IPS-NIHi11 (cell line): ENCODE measurements at regions not wholly inside any gene's neighbourhood (a gene's known extent, or its start where the extent isn't known, plus 50 kb on each side); places are given as distances from the start of the nearest gene placed in this dataset.

Source experiments
- DNase-seq: peaks from one replicate; pipeline ENCODE4 v3.0.0; 2012; ENCODE audit warnings: mixed read lengths, low spot score

DNA sequence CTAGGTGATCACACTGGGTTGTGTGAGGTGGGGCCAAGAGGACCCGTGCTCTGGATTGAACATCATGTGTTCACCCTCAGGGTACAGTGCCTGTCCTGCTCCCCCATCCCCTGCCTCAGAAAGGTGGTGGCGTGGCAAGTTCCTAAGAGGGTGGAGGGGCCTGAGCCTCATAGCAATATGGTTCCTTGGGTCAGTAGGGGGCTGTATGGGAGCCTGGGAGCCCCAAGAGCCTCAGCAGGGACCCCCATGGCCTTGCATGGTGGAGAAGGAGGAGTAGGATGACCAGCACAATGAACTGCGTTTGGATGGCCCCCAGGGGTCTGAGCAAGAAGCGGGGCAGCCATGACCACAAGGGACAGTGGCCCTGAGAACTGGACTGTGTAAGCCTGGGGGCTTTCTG, 89.6 kb upstream of the SHB start:
- DNase-seq, result no peak

DNA sequence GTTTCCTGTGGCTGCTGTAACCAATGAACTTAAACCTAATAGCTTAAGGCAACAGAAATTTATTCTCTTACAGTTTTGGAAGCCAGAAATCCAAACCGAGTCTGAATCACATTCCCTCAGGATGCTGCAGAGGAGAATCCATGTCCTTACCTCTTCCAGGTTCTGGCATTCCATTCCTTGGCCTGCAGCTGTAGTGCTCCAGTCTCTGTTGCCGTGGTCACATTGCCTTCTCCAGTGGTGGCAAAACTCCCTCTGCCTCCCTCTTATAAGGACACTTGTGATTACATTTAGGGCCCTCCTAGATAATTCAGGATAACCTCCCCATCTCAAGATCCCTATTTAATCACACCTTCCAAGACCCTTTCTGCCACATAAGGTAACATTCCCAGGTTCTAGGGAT, 88.7 kb upstream of the SHB start:
- no peak for DNase-seq

DNA sequence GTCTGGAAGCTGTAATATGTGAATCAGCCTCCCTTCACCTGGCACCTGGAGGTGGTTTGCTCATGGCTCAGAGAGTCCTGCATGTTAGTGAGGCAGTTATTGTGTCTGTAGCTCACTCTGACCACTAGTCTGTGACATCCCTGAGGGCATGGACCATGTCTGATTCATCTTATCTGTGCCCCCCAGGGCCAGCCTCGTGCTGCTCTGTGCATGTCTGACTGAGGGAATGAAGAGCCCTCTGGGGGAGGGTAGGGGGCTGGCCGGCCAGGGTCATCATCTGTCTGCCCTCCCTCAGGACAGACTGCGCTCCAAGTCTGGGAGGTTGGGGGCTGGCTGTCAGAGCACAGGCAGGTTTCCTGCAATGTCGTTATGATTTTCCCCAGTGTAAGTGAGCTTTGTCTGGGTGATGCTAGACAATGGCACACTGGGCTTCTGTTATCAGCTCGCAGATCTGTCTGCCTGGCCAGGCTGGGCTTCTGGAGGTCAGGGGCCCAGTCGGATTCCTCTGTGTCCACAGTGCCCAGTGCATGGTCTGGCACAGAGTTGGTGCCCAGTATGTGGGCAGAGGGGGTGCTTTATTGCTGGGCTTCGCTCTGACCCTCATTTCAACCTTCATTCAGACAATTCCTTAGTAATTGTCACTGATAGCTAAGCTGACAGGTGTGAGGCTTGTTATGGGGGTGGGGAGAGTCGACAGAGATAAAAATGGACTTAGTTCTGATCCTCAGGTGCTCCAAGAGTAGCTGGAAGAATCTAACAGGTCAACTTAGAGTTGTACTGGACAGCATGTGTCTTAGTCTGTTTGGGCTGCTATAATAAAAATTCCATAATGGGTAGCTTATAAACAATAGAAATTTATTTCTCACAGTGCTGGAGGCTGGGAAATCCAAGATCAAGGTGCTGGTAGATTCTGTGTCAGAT, 85.7 kb upstream of the SHB start:
- DNase-seq, result no peak

DNA sequence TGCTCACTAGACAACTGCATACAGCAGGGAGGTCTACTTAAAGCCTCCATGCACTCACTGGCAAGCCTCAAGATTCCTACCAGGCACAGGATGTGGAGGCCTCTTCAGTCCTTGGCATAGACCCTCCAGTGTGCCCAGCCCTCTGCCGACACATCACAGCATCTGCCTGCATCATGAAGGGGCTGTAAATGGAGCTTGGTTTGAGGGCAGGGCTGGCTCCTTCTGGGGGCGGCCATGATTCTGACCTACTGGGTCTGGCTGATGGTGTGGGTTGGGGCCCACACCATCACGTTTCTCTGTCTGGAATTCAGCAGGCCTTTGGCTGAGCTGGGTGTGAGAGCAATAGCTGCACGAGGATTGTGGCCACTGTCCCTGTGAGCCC, 84.9 kb upstream of the SHB start:
- no peak for DNase-seq

DNA sequence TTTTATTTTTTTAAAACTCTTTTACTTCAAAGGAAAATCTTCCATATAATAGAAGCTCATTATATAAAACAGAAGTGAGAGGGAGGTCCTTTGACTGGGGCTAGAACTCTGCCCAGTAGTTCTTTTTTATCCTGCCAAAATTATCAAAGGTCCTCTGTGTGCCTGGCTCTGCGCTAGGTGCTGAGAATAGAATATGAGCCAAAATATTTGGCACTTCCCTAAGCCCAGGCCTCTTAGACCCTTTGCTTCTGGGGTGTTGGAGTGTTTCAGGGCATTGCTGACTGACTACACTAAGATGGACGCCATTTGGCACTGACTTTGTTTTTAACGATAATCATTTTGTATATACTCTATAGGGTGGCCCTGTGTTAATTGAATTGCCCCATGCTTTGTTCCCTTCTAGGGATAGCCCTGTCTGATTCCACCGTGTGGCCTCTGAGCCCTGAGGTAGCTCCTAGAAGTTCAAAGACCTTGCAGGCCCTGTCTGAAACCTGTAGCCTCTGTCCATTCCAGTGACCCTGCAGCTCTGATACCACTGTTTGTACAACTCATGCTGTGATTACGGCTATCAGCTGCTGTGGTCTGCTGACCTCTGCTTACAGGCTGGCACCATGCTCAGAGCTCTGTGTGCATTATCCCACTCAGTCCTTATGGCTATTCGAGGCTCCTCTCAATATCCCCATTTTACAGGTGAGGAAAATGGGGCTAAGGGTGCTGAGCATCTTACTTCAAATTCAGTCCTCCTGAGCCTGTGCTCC, 84.3 kb upstream of the SHB start:
- DNase-seq, result no peak

DNA sequence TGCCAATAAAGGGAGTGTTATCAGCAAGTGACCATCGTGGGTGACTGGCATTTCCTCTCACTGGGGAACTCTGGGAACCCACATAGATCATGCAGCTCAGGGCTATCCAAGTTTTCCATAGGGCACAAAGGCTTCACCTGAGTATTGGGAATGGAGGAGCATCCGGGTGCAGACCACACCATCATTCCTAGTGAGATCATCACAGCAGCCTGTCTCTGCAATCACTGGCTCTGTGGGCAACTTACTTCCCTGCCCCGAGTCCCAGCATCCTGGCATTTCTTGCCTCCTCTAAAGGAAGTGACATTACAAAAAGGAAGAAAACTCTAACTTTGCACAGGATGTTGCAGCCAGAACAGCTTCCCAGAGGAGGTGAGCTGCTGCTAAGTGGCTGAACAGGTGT, 80.6 kb upstream of the SHB start:
- no peak for DNase-seq

DNA sequence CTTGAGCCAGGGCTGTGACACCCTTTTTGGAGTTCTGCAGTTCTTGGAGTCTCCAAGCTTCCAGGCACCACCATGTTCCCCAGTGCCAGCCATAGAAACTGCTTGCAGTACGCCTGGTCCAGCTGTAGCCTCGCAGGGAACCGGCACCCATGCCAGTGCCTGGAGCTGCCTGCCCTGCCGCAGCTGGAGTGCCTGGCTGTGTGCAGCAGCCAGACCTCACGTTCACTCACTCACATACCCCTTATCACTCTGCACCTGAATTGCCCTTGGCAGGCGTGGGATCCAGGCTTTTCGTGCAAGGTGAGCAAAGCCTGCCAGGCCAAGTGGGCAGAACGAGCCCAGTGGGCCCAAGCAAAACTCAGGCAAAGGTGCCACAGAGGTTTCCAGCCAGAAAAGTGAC, 77.8 kb upstream of the SHB start:
- DNase-seq, result no peak

DNA sequence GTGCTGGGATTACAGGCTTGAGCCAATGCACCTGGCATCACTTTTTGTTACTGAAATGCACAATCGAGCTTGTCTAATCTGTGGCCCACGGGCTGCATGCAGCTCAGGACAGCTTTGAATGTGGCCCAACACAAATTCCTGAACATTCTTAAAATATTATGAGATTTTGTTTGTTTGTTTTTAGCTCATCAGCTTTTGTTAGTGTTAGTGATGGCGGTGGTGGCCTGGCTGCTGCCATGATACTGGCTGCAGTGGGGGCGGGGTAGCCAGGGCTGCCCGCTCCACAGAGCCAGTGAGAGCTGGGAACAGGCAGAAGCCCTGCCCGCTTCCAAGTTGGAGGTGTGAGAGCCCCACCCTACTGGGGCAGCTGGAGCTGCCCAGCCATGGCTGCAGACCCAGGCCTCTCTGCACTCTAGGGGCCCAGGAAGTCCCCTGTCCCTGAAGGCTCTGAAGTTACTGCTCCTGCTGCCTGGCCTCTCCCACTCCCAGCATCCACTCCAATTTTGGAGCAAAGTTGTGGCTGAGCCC, 76.6 kb upstream of the SHB start:
- no peak for DNase-seq

DNA sequence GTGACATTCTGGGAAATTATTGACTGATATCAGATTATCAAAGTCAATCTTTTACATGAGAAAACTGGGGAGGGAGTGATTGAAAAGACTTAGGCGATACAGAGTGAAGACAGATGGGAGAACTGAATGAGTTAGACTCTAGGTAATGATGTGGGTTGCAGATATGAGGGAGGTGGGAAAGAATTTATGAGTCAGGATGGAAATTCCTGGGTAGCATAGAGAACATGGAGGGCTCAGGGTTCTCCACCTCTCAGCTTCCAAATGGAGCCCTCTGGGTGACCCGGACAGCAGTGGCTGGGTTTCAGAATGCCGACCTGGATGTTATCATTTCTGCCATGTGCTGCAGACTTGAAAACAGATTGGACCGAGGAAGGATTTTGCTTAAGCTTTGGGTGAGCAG, 75.4 kb upstream of the SHB start:
- DNase-seq, result no peak

DNA sequence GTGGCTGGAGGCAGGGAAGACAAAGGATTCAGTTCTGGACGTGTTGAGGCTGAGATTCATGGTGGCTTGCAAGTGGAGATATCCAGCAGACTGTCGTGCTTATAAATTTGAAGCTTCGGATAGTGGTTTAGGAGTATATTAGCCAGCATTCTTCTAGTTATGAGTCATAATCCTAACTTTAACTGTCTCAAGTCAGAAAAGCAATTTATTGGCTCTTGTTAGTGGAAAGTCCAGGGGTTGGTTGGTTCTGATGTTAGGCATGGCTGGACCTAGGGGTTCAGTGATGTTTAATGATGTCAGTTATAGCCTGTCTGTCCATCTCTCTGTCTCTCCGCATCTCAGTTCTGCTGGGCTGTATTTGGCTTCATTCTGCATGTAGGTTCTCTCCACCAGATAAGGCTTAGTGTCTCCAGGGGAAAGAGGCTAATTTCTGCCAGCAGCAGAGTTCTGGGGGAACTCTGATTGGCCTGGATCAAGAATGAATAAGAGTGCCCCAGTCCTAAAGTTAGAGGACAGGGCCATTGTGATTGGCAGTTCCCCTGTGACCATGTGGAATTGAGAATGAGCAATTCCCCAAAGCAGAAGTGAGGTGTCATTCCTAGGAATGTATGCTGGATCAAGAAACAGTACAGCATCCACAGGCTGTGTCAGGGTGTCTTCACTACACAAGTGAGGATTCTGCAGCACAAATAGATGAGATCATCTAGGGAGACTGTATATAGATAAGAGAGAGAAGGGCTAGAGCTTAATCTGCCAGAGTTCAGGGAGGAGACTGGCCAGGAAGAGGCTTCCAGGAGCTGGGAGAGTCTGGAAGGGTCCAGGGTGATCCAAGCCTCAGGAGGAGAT, 72.9 kb upstream of the SHB start:
- DNase-seq, result no peak

DNA sequence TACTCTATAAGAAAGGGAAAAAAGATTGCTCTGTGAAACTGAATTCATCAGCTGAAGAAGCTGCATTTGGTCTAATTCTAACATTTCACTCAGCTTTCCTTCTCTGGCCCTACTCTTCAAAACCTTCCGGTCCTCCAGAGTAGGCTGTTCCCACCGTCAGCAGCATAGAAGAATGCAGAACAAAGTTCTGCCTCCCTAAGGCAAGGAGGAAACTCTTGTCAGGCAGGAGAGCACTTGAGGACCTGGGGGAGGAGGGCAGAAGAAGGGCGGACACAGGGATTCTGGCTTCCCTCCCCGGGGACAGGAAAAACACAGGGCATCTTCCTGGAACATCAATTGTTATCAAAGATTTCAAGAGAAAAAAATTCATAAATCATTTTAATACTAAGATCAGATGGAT, 69.2 kb upstream of the SHB start:
- no peak for DNase-seq

DNA sequence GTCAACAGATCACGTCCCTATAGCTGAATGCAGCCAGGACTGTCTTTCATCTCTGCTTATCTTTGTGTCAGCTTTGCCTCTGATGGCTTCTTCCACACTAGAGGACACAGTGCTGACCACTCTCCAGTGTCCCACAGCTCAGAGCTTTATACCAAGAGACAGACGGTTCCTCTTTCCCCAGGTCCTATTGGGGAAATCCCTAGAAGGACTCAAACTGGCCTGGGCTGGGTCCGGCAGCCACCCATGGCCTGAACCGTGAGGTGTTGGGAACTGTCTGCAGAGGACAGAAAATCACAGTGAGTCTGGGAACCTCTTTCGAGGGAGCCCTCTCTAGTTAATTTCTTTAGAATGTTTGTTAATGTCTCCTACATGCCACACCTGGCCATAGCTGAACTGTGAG, 68.3 kb upstream of the SHB start:
- no peak for DNase-seq

DNA sequence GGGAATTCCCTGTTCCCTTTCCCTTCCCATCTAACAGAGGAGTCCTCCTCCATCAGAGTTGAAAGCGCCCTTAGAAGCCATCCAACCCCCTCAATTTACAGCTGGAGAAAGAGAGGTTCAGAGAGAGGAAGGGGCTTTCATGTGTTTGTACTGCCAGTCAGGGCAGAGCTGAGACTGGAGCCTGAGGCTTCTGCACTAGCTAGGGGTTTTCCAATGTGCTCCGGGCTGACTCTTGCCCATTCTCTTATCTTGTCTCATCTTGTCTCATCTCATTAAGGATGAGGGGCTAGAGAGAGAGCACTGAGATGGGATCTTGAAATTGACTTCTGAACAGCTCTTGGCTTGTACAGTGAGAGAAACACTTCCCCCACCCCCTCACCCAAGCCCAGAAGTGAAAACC, 67.4 kb upstream of the SHB start:
- DNase-seq, result no peak

DNA sequence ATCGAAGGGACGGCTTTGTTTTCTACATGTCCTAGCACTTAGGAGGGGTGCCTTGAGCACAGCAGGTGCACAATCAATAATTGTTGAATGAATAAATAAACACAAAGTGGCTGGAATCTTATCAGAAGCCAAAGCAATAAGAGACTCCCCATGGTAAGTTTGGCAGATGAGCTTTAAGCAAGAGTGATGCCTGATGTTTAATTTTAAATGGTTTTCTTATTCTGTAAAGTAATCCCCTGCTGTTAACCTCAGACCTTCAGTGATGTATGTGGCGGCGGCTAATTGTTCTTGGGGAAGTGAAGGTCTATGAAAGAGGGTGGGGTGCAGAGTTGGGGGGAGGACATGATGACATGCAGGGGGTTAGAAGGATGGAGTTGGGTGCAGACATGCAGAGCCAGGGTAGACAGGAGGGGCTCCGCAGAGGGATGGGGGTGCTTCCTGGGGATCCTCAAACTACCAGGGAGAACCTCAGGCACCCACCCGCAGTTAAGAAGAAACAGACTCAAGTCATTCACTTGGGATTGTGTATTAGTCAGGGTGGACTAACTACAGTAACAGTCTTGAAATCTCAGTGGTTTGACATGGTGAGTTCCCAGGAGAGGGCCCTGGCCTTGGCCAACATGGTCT, 65.7 kb upstream of the SHB start:
- no peak for DNase-seq

DNA sequence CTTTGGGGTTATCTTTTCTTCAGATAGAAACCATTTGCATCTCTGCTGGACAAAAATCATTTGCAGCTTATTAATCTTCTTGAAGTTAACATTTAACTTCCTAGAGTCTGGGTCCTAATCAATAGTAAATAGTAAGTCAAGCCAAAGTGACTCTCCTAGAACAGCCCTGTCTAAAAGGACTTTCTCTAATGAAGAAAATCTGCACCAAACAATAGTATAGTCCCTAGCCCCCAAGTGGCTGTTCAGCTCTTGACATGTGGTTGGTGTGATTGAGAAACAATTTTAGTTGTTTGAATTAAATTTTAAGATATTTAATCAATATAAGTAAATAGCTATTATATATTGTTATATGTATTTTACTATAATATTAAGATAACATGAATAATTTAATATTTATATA, 64.6 kb upstream of the SHB start:
- no peak for DNase-seq

DNA sequence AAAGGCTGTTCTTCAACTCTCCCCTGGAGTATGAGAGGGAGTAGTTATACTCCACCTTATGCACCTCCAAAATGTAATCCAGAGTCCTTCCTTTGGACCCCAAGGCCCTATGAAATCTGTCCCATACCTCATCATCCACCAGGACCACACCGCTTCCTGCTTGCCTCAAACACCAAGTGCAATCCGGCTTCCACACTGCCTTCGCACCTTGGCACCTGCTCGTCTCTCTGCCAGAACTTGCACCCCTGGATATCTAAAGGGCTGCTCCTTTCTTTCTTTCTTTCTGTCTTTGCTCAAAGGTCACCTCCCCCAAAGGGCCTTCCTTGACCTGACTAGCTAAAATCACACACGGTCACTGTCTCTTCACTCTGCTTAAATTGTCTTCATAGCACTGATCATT, 63.9 kb upstream of the SHB start:
- DNase-seq, result no peak

DNA sequence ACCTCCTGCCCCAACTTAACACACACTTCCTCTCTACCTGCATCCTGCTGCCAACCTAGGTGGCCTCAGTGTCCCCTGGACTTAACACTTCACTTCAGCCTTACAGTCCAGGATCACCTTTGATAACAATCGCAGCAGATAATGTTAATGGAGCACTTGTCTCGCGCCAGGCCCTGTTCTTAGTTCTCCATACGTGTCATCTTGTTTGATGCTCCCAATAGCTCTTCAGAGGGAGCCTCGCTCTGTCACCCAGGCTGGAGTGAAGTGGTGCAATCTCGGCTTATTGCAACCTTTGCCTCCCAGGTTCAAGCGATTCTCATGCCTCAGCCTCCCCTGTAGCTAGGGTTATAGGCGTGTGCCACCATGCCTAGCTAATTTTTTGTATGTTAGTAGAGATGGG, 62.7 kb upstream of the SHB start:
- DNase-seq, result no peak

DNA sequence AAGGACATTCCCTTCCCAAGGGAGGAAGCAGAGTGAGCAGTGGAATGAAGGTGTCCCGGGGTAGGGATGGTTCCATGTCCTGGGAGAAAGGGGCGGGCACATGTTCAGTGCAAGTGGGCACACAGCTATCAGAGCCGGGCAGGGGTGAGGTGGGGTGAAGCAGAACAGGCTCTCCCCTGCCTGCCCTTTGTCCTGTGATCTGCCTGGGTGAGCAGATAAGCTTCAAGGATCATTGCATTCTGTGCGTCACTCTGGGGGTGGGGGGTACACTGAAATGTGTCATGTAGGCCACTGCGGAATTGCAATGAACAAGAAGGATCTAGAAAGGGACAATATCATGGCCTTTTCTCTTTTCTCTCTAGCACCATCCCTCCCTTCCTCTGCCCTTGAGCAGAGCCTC, 61.7 kb upstream of the SHB start:
- DNase-seq, result no peak

DNA sequence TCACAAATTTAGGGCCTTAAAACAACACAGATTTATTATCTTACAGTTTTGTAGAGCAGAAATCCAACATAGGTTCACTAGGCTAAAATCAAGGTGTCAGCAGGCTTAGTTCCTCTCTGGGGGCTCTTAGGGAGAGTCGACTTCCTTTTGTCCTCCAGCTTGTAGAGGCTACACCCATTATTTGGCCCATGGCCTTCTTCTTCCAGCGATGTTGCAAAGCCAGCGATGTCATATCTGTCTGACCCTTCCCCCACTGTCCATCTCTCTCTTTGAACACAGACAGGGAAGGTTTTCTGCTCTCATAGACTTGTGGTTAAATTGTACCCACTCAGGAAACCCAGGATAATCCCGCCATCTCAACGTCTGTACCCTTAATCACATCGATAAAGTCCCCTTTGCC, 60.3 kb upstream of the SHB start:
- no peak for DNase-seq

DNA sequence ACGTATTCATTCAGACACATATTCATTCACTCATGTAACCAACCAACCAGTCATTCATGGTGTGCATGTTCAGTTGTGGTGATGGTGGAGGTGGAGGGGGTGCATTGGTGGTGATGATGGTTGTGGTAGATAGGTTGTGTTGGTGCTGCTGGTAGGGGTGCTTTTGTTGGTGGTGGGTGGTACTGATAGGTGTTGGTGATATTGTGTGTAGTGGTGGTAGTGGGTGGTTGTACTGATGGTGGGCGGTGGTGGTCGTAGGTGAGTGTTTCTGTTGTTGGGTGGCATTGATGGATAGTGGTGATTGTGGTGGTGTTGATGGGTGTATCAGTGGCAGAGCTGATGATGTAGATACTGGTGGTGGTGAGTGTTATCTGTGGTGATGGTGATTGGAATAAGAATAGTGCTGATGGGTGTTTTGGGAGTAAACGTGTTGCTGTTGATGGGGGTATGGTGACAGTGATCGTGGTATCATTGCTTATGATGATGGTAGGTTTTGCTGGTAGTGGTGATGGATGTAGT, 59.8 kb upstream of the SHB start:
- DNase-seq, result no peak

DNA sequence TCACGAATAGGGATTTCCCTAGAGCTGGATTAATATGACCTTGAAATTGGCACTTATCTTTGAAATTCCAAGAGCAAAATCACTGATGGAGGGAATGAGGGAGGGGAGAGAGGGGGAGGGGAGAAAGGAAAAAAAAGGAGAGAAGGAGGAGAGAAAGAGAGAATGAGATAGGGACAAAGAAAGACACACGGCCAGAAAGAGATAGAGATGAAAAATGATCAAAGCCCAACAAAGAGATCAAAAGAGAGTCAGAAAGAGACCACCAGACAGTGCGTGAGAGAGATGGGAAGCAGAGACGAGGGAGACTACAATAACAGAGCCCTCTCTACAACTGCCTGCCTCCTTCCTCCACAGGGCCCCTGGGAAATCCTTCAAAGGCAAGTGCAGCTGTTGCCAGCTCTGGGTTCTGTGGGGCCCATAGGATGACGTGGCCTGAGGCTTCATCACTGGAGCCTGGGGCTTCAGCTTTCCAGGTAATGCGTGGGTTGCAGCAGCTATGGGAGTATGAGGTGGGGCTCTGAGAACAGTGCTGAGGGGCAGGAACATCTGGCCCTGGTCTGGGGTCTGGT, 58.3 kb upstream of the SHB start:
- DNase-seq, result no peak
